ENCODE measurements at regions not wholly inside any gene's neighbourhood (a gene's known extent, or its start where the extent isn't known, plus 50 kb on each side); places are given as distances from the start of the nearest gene placed in this dataset.

DNA sequence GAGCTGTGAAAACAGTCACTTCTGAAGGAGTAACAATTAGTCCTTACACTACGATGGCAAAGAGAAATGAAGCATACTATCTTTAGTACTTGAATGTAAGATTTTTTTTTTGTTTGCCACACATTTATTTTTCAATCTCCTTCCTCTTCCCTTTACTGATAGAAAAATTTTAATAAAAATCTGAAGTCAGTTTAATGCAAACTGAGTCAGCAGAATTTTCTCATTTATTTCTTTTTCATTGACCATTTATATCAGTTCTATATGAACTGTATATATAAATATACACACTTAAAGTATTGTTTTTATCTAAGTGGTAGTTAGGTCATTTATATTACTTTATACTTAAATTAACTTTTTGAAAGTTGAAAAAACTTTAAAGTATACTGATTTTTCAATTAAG, 1009.1 kb upstream of the SPRY2 start:
- TF ChIP-seq, protein P1, sequence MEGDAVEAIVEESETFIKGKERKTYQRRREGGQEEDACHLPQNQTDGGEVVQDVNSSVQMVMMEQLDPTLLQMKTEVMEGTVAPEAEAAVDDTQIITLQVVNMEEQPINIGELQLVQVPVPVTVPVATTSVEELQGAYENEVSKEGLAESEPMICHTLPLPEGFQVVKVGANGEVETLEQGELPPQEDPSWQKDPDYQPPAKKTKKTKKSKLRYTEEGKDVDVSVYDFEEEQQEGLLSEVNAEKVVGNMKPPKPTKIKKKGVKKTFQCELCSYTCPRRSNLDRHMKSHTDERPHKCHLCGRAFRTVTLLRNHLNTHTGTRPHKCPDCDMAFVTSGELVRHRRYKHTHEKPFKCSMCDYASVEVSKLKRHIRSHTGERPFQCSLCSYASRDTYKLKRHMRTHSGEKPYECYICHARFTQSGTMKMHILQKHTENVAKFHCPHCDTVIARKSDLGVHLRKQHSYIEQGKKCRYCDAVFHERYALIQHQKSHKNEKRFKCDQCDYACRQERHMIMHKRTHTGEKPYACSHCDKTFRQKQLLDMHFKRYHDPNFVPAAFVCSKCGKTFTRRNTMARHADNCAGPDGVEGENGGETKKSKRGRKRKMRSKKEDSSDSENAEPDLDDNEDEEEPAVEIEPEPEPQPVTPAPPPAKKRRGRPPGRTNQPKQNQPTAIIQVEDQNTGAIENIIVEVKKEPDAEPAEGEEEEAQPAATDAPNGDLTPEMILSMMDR (conservative IDR thresholded peaks at IDR 0.05; ENCODE audit: low read depth in 2 of 2), result no peak
- TF ChIP-seq EZH2 (IDR thresholded peaks at IDR 0.05; ENCODE audit: low read depth, unreplicated experiment) (no peak), POLR2AphosphoS5 (IDR thresholded peaks at IDR 0.05; ENCODE audit: low read depth) (no peak)
